Urinary bladder (tissue), 3 donors: ENCODE measurements at regions not wholly inside any gene's neighbourhood (a gene's known extent, or its start where the extent isn't known, plus 50 kb on each side); places are given as distances from the start of the nearest gene placed in this dataset.

Experiments used
- DNase-seq: peaks from one replicate; pipeline ENCODE4 v3.0.0-alpha.2; 2015; ENCODE audit errors: extremely low spot score
- H3K27ac ChIP-seq: one replicate; pipeline ENCODE4 v1.5.1; 2013; ENCODE audit warnings: low read depth, mild to moderate bottlenecking, moderate library complexity
- H3K36me3 ChIP-seq: one replicate; pipeline ENCODE4 v1.6.1; 2013; ENCODE audit warnings: mild to moderate bottlenecking, moderate library complexity; ENCODE audit not compliant: insufficient read depth
- H3K4me1 ChIP-seq: one replicate; pipeline ENCODE4 v1.6.1; 2013; ENCODE audit warnings: mild to moderate bottlenecking, moderate library complexity; ENCODE audit not compliant: insufficient read depth
- H3K4me3 ChIP-seq: one replicate; pipeline ENCODE4 v1.5.1; 2013; ENCODE audit warnings: low read depth, low read length
- WGBS: extraction: QIAGEN DNeasy Blood & Tissue Kit; methylation state at CpG from one replicate; pipeline ENCODE4 v1.1.7; 2013; 5-methylcytosine and 5-hydroxymethylcytosine counted together
- donor health status: healthy with polysubstance abuse.
- donor health status: healthy.

- no peak overlapping the region for H3K4me3 ChIP-seq
- 85% methylated on average over 4 of the region's 4 CpGs for WGBS
- H3K36me3 ChIP-seq: no peaks in the 10 kb centered on the region
- H3K27ac ChIP-seq: no peak overlapping the region
- no peak for DNase-seq
- no peaks in the 10 kb centered on the region for H3K4me1 ChIP-seq
Observed at GRCh38 chr1:81109038-81109437, 691.7 kb upstream of the ADGRL2 start.

DNA sequence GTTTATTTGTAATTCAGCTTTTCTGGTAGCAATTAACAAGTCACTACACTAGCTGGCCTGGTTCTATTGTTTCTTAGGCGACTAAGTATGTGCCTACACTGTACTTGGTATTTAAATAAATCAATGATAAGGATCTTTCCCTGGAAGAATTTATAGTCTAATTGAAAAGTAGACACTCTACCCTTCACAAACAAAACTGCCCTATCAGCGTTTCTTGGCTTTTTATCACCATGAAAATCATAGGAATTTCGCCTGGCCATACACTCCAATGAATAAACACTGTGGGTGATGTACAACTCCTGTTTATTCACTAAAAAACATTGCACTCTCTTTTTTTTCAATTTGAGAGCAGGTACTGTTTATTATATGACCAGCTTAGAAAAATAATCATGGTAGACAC, 702.9 kb upstream of the ADGRL2 start:
- 71% methylated on average over 3 of the region's 3 CpGs for WGBS
- Histone ChIP-seq H3K4me3 (no peak overlapping the region), H3K36me3 (no peaks in the 10 kb centered on the region), H3K4me1 (no peaks in the 10 kb centered on the region), H3K27ac (no peak overlapping the region)
- no peak for DNase-seq

DNA sequence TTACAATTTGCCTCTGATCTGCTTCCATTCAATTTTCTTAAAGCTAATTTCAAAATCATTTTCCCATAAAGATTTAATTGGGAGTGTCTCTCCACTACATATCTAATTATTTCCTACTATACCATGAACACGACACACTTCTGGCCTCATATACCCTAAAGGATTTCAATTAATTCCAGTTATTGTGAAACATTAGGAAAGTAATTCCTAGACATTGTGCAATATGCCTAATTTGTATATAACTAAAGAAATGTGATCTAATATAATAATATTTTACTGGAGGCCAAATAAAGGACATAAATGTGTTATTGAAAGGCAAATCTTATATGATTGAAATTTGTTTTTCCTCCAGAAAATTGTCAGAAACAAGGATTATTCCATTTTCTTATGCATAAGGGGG, 727.2 kb upstream of the ADGRL2 start:
- 96% methylated on average over 1 of the region's 1 CpG for WGBS

GRCh38 chr1:81071969-81072753, 728.6 kb upstream of the ADGRL2 start:
- H3K4me1 ChIP-seq: no peaks in the 10 kb centered on the region
- H3K27ac ChIP-seq: no peak overlapping the region
- no peak overlapping the region for H3K4me3 ChIP-seq
- no peaks in the 10 kb centered on the region for H3K36me3 ChIP-seq
- DNase-seq: no peak
- WGBS: 91% methylated on average over 3 of the region's 3 CpGs

More for the DNA sequence above, 727.2 kb upstream of the ADGRL2 start:
- Histone ChIP-seq H3K36me3 (no peaks in the 10 kb centered on the region), H3K4me1 (no peaks in the 10 kb centered on the region), H3K27ac (no peak overlapping the region), H3K4me3 (no peak overlapping the region)
- no peak for DNase-seq

GRCh38 chr1:81071072-81071858, 729.5 kb upstream of the ADGRL2 start:
- no peaks in the 10 kb centered on the region for H3K4me1 ChIP-seq
- no peak overlapping the region for H3K27ac ChIP-seq
- no peak overlapping the region for H3K4me3 ChIP-seq
- H3K36me3 ChIP-seq: no peaks in the 10 kb centered on the region
- DNase-seq: no peak
- WGBS: 74% methylated on average over 1 of the region's 1 CpG

GRCh38 chr1:81069856-81070255, 730.9 kb upstream of the ADGRL2 start:
- WGBS: 68% methylated on average over 3 of the region's 3 CpGs

GRCh38 chr1:81068726-81069125, 732.0 kb upstream of the ADGRL2 start:
- no peaks in the 10 kb centered on the region for H3K4me1 ChIP-seq

More at GRCh38 chr1:81069856-81070255, 730.9 kb upstream of the ADGRL2 start:
- H3K36me3 ChIP-seq: no peaks in the 10 kb centered on the region
- no peak overlapping the region for H3K27ac ChIP-seq
- DNase-seq: no peak
- H3K4me1 ChIP-seq: no peaks in the 10 kb centered on the region
- no peak overlapping the region for H3K4me3 ChIP-seq

DNA sequence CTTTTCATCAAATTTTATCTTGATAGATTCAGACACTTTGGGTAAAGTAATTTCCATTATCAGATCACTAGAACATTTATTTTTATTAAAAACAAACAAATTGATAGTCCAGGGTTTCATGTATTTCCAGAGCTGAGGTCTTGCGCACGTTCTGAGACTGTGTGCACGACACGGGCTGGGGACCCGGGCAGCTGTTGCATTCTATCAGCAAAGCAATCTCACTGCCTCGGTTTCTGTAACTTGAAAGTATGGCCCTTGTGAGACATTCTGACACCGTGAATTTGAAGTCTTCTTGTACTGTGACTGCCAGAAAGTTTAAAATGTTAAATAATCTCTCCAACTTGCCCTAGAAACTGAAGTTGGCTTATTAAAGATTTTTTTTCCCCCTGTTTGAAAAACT, 746.9 kb upstream of the ADGRL2 start:
- WGBS: 66% methylated on average over 7 of the region's 7 CpGs

More at GRCh38 chr1:81068726-81069125, 732.0 kb upstream of the ADGRL2 start:
- no peak overlapping the region for H3K4me3 ChIP-seq
- DNase-seq: no peak
- 58% methylated on average over 4 of the region's 4 CpGs for WGBS
- H3K36me3 ChIP-seq: no peaks in the 10 kb centered on the region
- no peak overlapping the region for H3K27ac ChIP-seq

GRCh38 chr1:81052162-81052561, 748.6 kb upstream of the ADGRL2 start:
- DNase-seq: no peak
- Histone ChIP-seq H3K36me3 (no peaks in the 10 kb centered on the region), H3K4me1 (no peaks in the 10 kb centered on the region), H3K4me3 (no peak overlapping the region), H3K27ac (no peak overlapping the region)
- WGBS: 93% methylated on average over 2 of the region's 2 CpGs

More for the DNA sequence above, 746.9 kb upstream of the ADGRL2 start:
- H3K4me1 ChIP-seq: no peaks in the 10 kb centered on the region
- H3K36me3 ChIP-seq: no peaks in the 10 kb centered on the region
- no peak overlapping the region for H3K4me3 ChIP-seq
- no peak for DNase-seq
- H3K27ac ChIP-seq: no peak overlapping the region

DNA sequence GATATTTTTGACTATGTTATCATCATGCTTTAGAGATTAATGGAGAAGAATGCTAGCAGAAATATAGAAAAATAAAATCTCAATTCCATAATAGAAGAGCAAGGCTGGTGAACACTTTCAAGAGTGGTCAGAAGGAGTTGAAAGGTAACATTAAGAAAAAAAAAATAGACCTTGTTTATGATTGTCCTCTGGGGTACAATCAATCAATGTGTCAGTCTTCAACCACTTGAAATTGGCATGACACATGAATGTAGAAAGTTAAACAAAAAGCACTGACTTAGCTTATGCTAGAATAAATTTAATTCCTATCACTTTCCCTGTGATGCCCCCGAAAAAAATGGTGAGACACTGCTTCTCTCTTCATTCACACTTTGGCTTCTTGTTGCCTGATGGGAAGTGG, 750.3 kb upstream of the ADGRL2 start:
- 82% methylated on average over 1 of the region's 1 CpG for WGBS
- H3K27ac ChIP-seq: no peak overlapping the region
- no peak overlapping the region for H3K4me3 ChIP-seq
- H3K4me1 ChIP-seq: no peaks in the 10 kb centered on the region
- H3K36me3 ChIP-seq: no peaks in the 10 kb centered on the region
- DNase-seq: no peak

GRCh38 chr1:81044708-81045107, 756.0 kb upstream of the ADGRL2 start:
- no peak for DNase-seq
- WGBS: 39% methylated on average over 2 of the region's 2 CpGs
- no peak overlapping the region for H3K4me3 ChIP-seq
- no peaks in the 10 kb centered on the region for H3K4me1 ChIP-seq
- H3K27ac ChIP-seq: no peak overlapping the region
- H3K36me3 ChIP-seq: no peaks in the 10 kb centered on the region

- no peak overlapping the region for H3K27ac ChIP-seq
- no peak overlapping the region for H3K4me3 ChIP-seq
- H3K36me3 ChIP-seq: no peaks in the 10 kb centered on the region
- DNase-seq: no peak
- 68% methylated on average over 1 of the region's 1 CpG for WGBS
- no peaks in the 10 kb centered on the region for H3K4me1 ChIP-seq
Observed at GRCh38 chr1:81042225-81042624, 758.5 kb upstream of the ADGRL2 start.

- Histone ChIP-seq H3K36me3 (no peaks in the 10 kb centered on the region), H3K27ac (no peak overlapping the region), H3K4me3 (no peak overlapping the region), H3K4me1 (no peaks in the 10 kb centered on the region)
- WGBS: 50% methylated on average over 1 of the region's 1 CpG
- DNase-seq: no peak
Observed at GRCh38 chr1:81034291-81034690, 766.4 kb upstream of the ADGRL2 start.

GRCh38 chr1:81032973-81033425, 767.7 kb upstream of the ADGRL2 start:
- no peaks in the 10 kb centered on the region for H3K4me1 ChIP-seq
- 85% methylated on average over 5 of the region's 5 CpGs for WGBS
- H3K36me3 ChIP-seq: no peaks in the 10 kb centered on the region
- H3K4me3 ChIP-seq: no peak overlapping the region
- no peak overlapping the region for H3K27ac ChIP-seq
- DNase-seq: no peak
